Nephron progenitor cell (in vitro differentiated cells): ENCODE measurements at regions not wholly inside any gene's neighbourhood (a gene's known extent, or its start where the extent isn't known, plus 50 kb on each side); places are given as distances from the start of the nearest gene placed in this dataset.
A peak's percentile ranks its signal among the peaks of the same experiment; 100 is the strongest.

Source experiments
- DNase-seq: peaks from one replicate; pipeline ENCODE4 v3.0.0; 2021
- H3K27ac Mint-ChIP-seq: 2 replicates; pipeline ENCODE4 v1.8.0; 2021; ENCODE audit warnings: mild to moderate bottlenecking, moderate library complexity, mixed read lengths
- H3K27me3 Mint-ChIP-seq: 2 replicates; pipeline ENCODE4 v1.8.0; 2021; ENCODE audit warnings: mild to moderate bottlenecking, low read depth, mixed read lengths; ENCODE audit not compliant: poor library complexity
- H3K36me3 Mint-ChIP-seq: 2 replicates; pipeline ENCODE4 v1.8.0; 2021; ENCODE audit warnings: low read depth, mixed read lengths
- H3K4me1 Mint-ChIP-seq: 2 replicates; pipeline ENCODE4 v1.8.0; 2021; ENCODE audit warnings: mixed read lengths
- H3K4me3 Mint-ChIP-seq: 2 replicates; pipeline ENCODE4 v1.8.0; 2021; ENCODE audit warnings: mild to moderate bottlenecking, moderate library complexity, mixed read lengths
- H3K9me3 Mint-ChIP-seq: 2 replicates; pipeline ENCODE4 v1.8.0; 2021; ENCODE audit warnings: mild to moderate bottlenecking, moderate library complexity, mixed read lengths
- TF ChIP-seq, protein P1 (sequence below): fragments of 200-600 bp; sonication (generic); IDR thresholded peaks from 2 replicates; pipeline ENCODE4 v1.5.0; 2021; ENCODE audit warnings: antibody characterized with exemption

DNA sequence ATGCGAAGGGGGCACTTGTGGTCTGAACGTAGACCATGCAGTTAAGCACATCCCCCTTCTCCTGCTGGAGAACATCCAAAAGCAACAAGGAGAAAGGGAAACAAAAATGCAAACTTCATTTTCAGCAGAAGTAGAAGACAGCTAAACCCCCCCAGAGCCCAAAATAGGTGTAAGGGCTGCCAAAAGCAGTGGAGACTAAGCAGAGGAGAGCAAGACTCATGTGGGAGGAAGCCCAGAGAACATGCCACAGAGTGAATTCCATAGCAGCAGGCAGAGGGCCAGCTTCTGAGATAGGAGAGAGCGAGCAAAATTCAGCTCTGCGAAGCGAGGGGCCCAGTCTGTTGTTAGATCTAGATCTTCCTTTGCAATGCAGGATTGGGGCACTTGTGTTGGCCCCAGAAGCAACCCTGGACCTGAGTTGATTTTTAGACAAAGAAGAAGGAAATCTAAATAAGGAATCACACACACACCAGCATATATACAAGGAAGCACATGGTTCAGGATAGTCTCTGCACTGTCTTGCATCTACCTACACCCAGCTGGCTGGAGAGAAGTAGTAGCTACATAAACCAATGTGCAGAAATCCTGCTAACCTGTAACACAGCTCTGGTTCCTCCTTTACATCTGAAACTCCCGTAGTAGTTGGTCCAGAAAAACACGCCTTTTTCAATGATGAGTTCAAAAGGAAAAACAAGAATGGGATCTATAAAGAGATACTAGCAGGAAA, 199.6 kb downstream of the SPRY2 start:
- no peak for DNase-seq
- Mint-ChIP-seq H3K4me3 (no peak overlapping the region), H3K27ac (no peak overlapping the region)

DNA sequence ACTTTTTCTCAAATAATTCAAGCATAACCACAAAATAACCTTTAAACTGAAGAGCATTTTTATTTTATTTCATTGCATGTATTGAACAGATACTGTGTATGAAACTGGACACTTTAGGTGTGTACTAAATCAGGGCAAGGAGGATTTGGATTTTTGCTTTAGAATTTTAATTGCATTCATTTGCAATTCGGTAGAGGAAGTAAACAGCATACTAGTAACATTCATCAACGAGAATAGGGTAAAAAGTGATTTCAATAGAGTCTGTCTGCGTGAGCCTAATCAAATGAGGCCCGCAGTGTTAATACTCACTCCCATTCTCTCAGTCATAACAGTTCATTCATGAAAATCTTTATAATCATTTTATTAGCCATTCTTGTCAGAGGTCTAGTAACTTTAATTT, 200.2 kb downstream of the SPRY2 start:
- no peaks in the 10 kb centered on the region for H3K27me3 Mint-ChIP-seq
- H3K4me1 Mint-ChIP-seq, result peaks cover 38% of the 10 kb centered on the region
- no peak overlapping the region for H3K4me3 Mint-ChIP-seq
- no peak overlapping the region for H3K27ac Mint-ChIP-seq
- TF ChIP-seq, protein P1, sequence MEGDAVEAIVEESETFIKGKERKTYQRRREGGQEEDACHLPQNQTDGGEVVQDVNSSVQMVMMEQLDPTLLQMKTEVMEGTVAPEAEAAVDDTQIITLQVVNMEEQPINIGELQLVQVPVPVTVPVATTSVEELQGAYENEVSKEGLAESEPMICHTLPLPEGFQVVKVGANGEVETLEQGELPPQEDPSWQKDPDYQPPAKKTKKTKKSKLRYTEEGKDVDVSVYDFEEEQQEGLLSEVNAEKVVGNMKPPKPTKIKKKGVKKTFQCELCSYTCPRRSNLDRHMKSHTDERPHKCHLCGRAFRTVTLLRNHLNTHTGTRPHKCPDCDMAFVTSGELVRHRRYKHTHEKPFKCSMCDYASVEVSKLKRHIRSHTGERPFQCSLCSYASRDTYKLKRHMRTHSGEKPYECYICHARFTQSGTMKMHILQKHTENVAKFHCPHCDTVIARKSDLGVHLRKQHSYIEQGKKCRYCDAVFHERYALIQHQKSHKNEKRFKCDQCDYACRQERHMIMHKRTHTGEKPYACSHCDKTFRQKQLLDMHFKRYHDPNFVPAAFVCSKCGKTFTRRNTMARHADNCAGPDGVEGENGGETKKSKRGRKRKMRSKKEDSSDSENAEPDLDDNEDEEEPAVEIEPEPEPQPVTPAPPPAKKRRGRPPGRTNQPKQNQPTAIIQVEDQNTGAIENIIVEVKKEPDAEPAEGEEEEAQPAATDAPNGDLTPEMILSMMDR, result no peak
- H3K9me3 Mint-ChIP-seq, result peaks cover 4% of the 10 kb centered on the region
- DNase-seq, result no peak
- H3K36me3 Mint-ChIP-seq, result no peaks in the 10 kb centered on the region

More for the DNA sequence above, 199.6 kb downstream of the SPRY2 start:
- Mint-ChIP-seq H3K27me3 (no peaks in the 10 kb centered on the region), H3K4me1 (peaks cover 39% of the 10 kb centered on the region), H3K9me3 (peaks cover 2% of the 10 kb centered on the region), H3K36me3 (no peaks in the 10 kb centered on the region)
- TF ChIP-seq, protein P1, result no peak

DNA sequence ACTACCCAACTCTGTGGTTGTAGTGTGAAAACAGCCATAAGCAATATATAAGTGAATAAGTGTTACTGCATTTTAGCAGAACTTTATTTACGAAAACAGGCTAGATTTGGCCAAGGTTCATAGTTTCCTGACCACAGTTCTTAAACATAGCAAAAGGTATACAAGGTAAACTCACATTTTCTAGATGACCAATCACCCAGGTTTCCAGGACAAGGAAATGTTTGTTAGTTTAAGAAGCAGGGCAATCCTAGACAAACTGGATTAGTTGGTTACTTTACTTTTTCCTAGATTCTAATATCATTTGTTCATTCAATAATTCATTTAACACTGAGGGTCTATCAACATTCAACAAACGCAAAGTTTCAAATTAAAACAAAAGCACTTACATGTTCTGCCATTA, 201.7 kb downstream of the SPRY2 start:
- H3K4me3 Mint-ChIP-seq, result no peak overlapping the region
- H3K27me3 Mint-ChIP-seq, result no peaks in the 10 kb centered on the region
- TF ChIP-seq, protein P1, result no peak

DNA sequence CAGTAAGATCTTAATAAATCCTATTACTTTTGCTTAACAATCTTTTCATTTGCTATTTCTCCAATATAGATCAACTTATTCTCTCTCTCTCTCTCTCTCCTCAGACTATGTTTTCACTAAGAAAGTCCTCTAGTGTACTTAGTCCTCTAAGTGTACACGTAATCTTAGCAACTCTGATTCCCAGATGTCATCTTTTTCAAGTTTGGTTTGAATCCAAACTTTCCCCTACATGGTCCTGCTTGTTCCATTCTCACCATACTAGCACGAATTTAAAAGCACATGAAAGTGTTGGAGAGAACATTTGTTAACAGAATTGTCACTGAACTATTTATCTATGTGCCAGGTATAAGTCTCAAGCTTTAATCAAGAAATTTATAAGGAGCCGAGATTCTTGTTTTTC, 202.9 kb downstream of the SPRY2 start:
- H3K4me3 Mint-ChIP-seq, result no peak overlapping the region
- no peak for DNase-seq

More for the DNA sequence above, 201.7 kb downstream of the SPRY2 start:
- no peak for DNase-seq
- Mint-ChIP-seq H3K9me3 (peaks cover 4% of the 10 kb centered on the region), H3K27ac (no peak overlapping the region), H3K4me1 (peaks cover 38% of the 10 kb centered on the region), H3K36me3 (no peaks in the 10 kb centered on the region)

DNA sequence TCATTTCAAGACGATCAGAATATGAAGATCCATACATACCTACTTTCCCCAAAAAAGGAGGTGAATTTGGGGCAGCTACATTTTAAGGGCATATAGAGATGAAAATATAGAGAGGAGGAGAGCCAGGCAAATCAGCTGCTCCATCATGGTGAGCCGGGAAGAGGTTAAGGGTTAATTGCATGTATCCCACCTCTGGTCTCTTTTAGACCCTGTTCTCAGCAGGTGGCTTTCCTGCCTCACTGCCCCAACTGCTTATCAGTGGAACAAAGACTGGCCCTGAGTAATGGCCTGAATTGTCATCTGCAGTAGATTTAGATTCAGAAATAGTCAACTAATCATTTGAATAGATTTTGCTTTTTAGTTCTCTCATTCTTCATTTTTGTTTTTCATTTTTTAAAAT, 206.6 kb downstream of the SPRY2 start:
- Mint-ChIP-seq H3K4me1 (peaks cover 59% of the 10 kb centered on the region), H3K4me3 (peak overlapping the region; percentile 46), H3K36me3 (no peaks in the 10 kb centered on the region), H3K27me3 (no peaks in the 10 kb centered on the region), H3K9me3 (peaks cover 4% of the 10 kb centered on the region), H3K27ac (peak overlapping the region; percentile 99)
- TF ChIP-seq, protein P1, result no peak
- no peak for DNase-seq

More for the DNA sequence above, 202.9 kb downstream of the SPRY2 start:
- Mint-ChIP-seq H3K4me1 (peaks cover 45% of the 10 kb centered on the region), H3K27ac (no peak overlapping the region), H3K27me3 (no peaks in the 10 kb centered on the region), H3K36me3 (no peaks in the 10 kb centered on the region), H3K9me3 (peaks cover 4% of the 10 kb centered on the region)
- TF ChIP-seq, protein P1, result no peak
